GM19025 (cell line): ENCODE measurements at regions not wholly inside any gene's neighbourhood (a gene's known extent, or its start where the extent isn't known, plus 50 kb on each side); places are given as distances from the start of the nearest gene placed in this dataset.
A peak's percentile ranks its signal among the peaks of the same experiment; 100 is the strongest.

Experiments
- ATAC-seq: cut with Tn5 transposase; IDR thresholded peaks from one replicate; pipeline ENCODE4 v1.9.1; 2021; ENCODE audit warnings: mild to moderate bottlenecking, low read depth, moderate library complexity; ENCODE audit not compliant: unreplicated experiment

DNA sequence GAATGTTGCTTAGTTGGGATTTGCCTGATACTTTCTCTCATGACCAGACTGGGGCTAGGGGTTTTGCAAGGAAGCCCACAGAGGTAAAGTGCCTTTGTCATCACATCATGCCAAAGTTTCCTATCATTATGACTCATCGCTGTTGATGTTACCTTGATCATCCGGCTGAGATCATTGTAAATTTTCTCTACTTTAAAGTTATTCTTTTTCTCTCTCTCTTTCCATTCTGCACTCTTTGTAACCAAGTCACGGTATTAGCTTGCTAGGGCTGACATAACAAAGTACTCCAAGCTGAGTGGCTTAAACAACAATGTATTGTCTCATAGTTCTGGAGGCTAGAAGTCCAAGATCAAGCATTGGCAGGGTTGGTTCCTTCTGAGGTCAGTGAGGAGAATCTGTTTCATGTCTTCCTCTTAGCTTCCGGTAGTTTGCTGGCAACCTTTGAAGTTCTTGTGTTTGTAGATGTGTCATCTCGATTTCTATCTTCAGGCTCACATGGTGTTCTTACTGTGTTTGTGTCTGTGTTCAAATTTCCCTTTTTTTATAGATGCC lies 113.0 kb downstream of the DTHD1 start:
- peak; percentile 68 for ATAC-seq

DNA sequence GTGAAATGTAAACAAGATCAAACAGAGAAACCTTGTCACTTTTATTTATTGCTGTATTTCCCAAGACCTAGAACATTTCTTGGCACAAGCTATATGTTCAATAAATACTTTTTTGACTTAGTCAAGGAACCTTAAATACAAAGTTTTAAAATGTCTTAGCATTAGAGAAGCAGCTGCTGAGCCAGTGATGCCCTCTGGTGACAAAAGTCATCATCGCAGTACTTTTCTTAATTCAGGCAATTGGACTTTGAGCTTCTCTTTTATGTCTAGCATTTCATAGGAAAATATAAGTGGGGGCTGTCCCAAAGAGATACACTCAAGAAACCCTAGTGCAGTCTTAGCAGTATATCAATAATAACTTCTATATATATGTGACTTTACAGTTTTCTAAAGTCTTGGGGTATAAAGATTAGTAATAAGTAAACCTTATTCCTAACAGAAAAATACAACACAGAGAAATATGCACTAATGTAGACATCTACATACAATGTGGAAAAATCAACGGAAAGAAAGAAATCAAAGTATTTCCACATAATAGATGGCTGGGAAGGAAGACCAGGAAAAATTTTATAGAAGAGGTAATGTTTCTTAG lies 118.4 kb downstream of the DTHD1 start:
- no peak for ATAC-seq

- ATAC-seq = no peak
These were observed 120.8 kb downstream of the DTHD1 start for GRCh38 chr4:36402008-36402758.

GRCh38 chr4:36411338-36411737 lies 129.9 kb downstream of the DTHD1 start:
- no peak for ATAC-seq

DNA sequence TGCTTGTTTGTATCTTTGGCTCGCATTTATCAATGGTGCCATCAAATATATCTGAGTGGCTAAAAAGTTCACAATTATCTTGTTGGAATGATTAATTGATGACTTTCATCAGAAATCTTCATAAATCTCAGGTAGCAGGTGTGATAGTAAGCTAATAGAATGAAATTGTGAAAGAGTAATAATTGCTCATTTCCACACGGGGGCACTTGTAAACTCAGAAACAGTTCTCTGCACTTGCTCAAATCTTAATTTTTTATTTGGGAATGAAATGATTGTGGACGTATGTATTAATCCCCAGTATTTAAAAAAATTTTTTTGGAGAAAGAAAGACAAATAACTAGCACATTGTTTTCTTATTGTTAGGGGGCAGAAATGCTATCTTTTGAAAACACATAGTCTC lies 132.8 kb downstream of the DTHD1 start:
- no peak for ATAC-seq

GRCh38 chr4:36417146-36417545 lies 135.7 kb downstream of the DTHD1 start:
- no peak for ATAC-seq

- no peak for ATAC-seq
These were observed 138.8 kb downstream of the DTHD1 start for GRCh38 chr4:36420111-36420679.

DNA sequence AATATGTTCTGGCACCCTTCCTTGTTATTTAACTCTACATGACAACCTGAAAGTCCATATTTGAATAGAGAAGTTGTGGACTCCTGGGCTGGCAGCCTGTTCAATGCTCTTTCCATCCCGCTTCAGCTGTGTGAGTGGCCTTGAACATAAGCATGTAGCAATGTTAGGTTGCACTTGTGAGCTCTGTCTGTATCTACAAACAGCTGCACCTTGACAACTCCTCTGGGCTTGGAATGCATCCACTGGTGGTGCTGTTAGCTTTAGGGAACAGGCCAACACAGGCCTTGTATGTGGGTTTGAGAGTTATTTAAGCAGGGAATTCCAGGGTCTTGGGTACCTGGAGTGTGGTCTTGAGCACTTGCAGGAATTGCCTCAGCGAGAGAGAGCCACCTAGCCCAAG lies 141.2 kb downstream of the DTHD1 start:
- no peak for ATAC-seq

GRCh38 chr4:36426741-36427140 lies 145.3 kb downstream of the DTHD1 start:
- ATAC-seq = no peak

- no peak for ATAC-seq
These were observed 146.3 kb downstream of the DTHD1 start for GRCh38 chr4:36427696-36428095.

- ATAC-seq = no peak
These were observed 151.2 kb downstream of the DTHD1 start for GRCh38 chr4:36432586-36432985.

GRCh38 chr4:36439556-36439955 lies 158.1 kb downstream of the DTHD1 start:
- no peak for ATAC-seq

- ATAC-seq = no peak
These were observed 164.1 kb downstream of the DTHD1 start for GRCh38 chr4:36445480-36445879.

- ATAC-seq = no peak
These were observed 164.9 kb downstream of the DTHD1 start for GRCh38 chr4:36446275-36446674.

DNA sequence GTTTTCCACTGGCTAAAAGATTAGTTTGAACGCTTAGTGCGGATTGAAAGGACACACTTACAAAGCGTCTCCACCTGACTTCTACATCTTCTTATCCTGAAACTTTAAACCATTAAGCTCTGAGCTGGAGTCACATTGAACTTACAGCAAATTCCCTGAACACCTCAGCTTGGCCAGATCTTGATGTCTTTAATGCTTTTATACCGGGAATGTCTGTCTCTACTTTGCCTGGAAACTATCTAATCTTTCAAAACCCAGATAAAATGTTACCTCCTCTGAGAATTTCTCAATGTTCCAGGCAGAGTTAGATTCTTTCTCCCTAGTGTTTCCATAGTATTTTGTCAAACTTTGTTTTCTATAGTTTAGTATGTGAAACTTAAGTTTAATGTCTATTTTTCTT lies 179.9 kb downstream of the DTHD1 start:
- ATAC-seq = no peak

DNA sequence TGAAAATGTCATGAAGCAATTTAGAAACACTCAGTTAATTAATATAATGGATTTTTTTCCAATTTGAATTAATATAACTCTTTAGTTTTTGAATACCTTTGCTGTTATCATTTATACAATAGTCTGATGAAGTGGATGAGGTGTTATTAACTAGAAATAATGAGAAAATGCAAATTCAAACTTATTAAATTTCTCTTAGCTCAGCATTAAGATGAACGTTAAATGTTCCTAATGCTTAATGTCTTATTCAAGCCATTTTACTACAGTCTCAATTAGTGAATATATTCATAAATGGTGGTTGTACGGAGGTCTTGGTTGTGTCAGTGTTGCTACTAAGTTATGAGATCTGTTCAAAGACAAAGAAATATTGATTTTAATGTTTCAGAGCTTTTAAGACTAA lies 186.3 kb downstream of the DTHD1 start:
- ATAC-seq = no peak

- ATAC-seq = no peak
These were observed 190.5 kb downstream of the DTHD1 start for GRCh38 chr4:36471903-36472302.

GRCh38 chr4:36476135-36476534 lies 194.7 kb downstream of the DTHD1 start:
- no peak for ATAC-seq

GRCh38 chr4:36477861-36478260 lies 196.4 kb downstream of the DTHD1 start:
- ATAC-seq = no peak

DNA sequence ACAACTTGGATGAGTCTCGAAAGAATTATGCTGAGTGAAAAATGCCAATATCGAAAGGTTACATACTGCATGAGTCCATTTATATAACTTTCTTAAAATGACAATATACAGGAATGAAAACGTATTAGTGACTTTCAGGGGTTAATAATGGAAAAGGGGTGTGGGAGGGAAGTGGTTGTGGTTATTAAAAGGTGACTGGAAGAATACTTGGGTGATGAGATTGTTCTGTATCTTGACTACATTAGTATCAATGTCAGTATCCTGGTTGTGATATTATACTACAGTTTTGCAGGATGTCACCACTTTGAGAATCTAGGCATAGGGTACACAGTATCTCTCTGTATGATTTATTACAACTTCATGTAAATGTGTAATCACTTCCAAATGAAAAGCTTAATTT lies 204.5 kb downstream of the DTHD1 start:
- ATAC-seq = no peak

- ATAC-seq = no peak
These were observed 208.4 kb downstream of the DTHD1 start for GRCh38 chr4:36489798-36490197.

- no peak for ATAC-seq
These were observed 210.6 kb downstream of the DTHD1 start for GRCh38 chr4:36492041-36492440.
